HEK293 (cell line): ENCODE measurements at regions not wholly inside any gene's neighbourhood (a gene's known extent, or its start where the extent isn't known, plus 50 kb on each side); places are given as distances from the start of the nearest gene placed in this dataset.

Experiments
- CTCF ChIA-PET: fragments of 350-600 bp; formaldehyde crosslinking; extraction: SDS; loops from one replicate; lab custom pipeline; 2021; ENCODE audit warnings: antibody characterized with exemption; lab: Yijun Ruan, JAX
- POLR2A ChIA-PET: fragments of 300-600 bp; formaldehyde crosslinking; extraction: SDS; loops from one replicate; lab custom pipeline; 2020; ENCODE audit warnings: antibody characterized with exemption, inconsistent platforms; lab: Yijun Ruan, JAX
- H3K27ac ChIP-seq: fragments of 200-500 bp; sonication (Bioruptor generic); 2 replicates; pipeline ENCODE4 v1.5.1; 2014; ENCODE audit warnings: low read depth, low read length, control low read depth, inconsistent platforms; ENCODE audit errors: extremely low read depth
- H3K36me3 ChIP-seq, 2 experiments: fragments of 200-500 bp in 1 of 2; sonication (Bioruptor generic) in 1 of 2; 1 replicate in 1 of 2; 2 replicates in 1 of 2; pipeline ENCODE4 v1.5.1; 2014 to 2017; ENCODE audit warnings: inconsistent platforms in 2 of 2, low read length in 2 of 2; ENCODE audit not compliant: control insufficient read depth in 2 of 2, insufficient read depth in 1 of 2
- H3K4me1 ChIP-seq: fragments of 200-500 bp; sonication (Bioruptor generic); 2 replicates; pipeline ENCODE4 v1.5.1; 2014; ENCODE audit warnings: mild to moderate bottlenecking, low read length, inconsistent platforms; ENCODE audit not compliant: control insufficient read depth, insufficient read depth
- H3K4me3 ChIP-seq: 2 replicates; pipeline ENCODE4 v1.5.1; 2011; ENCODE audit warnings: low read depth, mild to moderate bottlenecking, control low read depth, low read length, moderate library complexity
- H3K9me3 ChIP-seq: fragments of 200-500 bp; sonication (Bioruptor generic); 2 replicates; pipeline ENCODE4 v1.5.1; 2014; ENCODE audit warnings: low read depth, low read length, inconsistent platforms; ENCODE audit not compliant: control insufficient read depth, insufficient read depth
- HIC1 ChIP-seq: fragments of 450-650 bp; formaldehyde crosslinking; IDR thresholded peaks from 2 replicates; pipeline ENCODE4 v1.5.1; 2016; ENCODE audit warnings: missing biosample characterization, missing genetic modification characterization
- SETDB1 ChIP-seq: IDR thresholded peaks from one replicate; pipeline ENCODE4 v1.6.1; 2017; ENCODE audit warnings: mild to moderate bottlenecking, low read length, moderate library complexity, mixed read lengths; ENCODE audit not compliant: insufficient read length
- TRIM28 ChIP-seq: IDR thresholded peaks from 2 replicates; pipeline ENCODE4 v1.6.1; 2011; ENCODE audit warnings: low read length, control low read depth, borderline replicate concordance
- ZBTB48 ChIP-seq: fragments of 450-650 bp; formaldehyde crosslinking; IDR thresholded peaks from 2 replicates; pipeline ENCODE4 v1.5.1; 2016; ENCODE audit warnings: missing biosample characterization, missing genetic modification characterization
- ZNF174 ChIP-seq: fragments of 450-650 bp; formaldehyde crosslinking; IDR thresholded peaks from 2 replicates; pipeline ENCODE4 v1.5.0; 2017; ENCODE audit warnings: missing biosample characterization, mild to moderate bottlenecking, missing genetic modification characterization
- ZNF2 ChIP-seq: fragments of 450-650 bp; formaldehyde crosslinking; IDR thresholded peaks from 2 replicates; pipeline ENCODE4 v1.5.1; 2016; ENCODE audit warnings: missing biosample characterization, missing genetic modification characterization
- ZNF24 ChIP-seq: fragments of 450-650 bp; formaldehyde crosslinking; IDR thresholded peaks from 2 replicates; pipeline ENCODE4 v1.5.1; 2016; ENCODE audit warnings: missing biosample characterization, missing genetic modification characterization
- ZNF513 ChIP-seq: fragments of 450-650 bp; IDR thresholded peaks from 2 replicates; pipeline ENCODE4 v1.5.1; 2018; ENCODE audit warnings: missing biosample characterization, missing genetic modification characterization
- ZNF518A ChIP-seq: fragments of 450-650 bp; formaldehyde crosslinking; conservative IDR thresholded peaks from 2 replicates; pipeline ENCODE4 v1.5.1; 2016; ENCODE audit warnings: low read depth, missing biosample characterization, missing genetic modification characterization
- ZNF658 ChIP-seq: fragments of 450-650 bp; formaldehyde crosslinking; IDR thresholded peaks from 2 replicates; pipeline ENCODE4; 2016; ENCODE audit warnings: missing biosample characterization, missing genetic modification characterization
- ZNF704 ChIP-seq: fragments of 450-650 bp; formaldehyde crosslinking; IDR thresholded peaks from 2 replicates; pipeline ENCODE4 v1.5.1; 2016; ENCODE audit warnings: missing biosample characterization, missing genetic modification characterization
- ZNF843 ChIP-seq: fragments of 450-650 bp; formaldehyde crosslinking; IDR thresholded peaks from 2 replicates; pipeline ENCODE4 v1.5.1; 2016; ENCODE audit warnings: missing biosample characterization, missing genetic modification characterization
- ZSCAN5A ChIP-seq: fragments of 450-650 bp; formaldehyde crosslinking; IDR thresholded peaks from 2 replicates; pipeline ENCODE4 v1.5.1; 2016; ENCODE audit warnings: missing biosample characterization, missing genetic modification characterization

- no peak for TF ChIP-seq ZSCAN5A (tag by site-specific recombination)
Measured at GRCh38 chr5:20113931-20114330, 125.9 kb upstream of the CDH18 start (continued).

GRCh38 chr5:20113031-20113715 lies 125.2 kb upstream of the CDH18 start:
- H3K27ac ChIP-seq: no peak overlapping the region
- ChIA-PET CTCF (no interaction called here), POLR2A (no interaction called here)
- H3K4me3 ChIP-seq: no peak overlapping the region
- no peak for TF ChIP-seq SETDB1
- TF ChIP-seq TRIM28: no peak
- TF ChIP-seq ZNF843: no peak
- no peak for TF ChIP-seq ZNF513 (tag by site-specific recombination)
- TF ChIP-seq HIC1 (tag by site-specific recombination): no peak
- TF ChIP-seq ZNF658: no peak
- H3K36me3 ChIP-seq: no peaks in the 10 kb centered on the region
- no peaks in the 10 kb centered on the region for H3K9me3 ChIP-seq
- H3K4me1 ChIP-seq: no peaks in the 10 kb centered on the region

- TF ChIP-seq ZNF518A: no peak
- no peak for TF ChIP-seq ZNF2
- TF ChIP-seq ZNF174 (tag by site-specific recombination): no peak
- TF ChIP-seq ZNF704 (tag by site-specific recombination): no peak
- no peak for TF ChIP-seq ZNF24 (tag by site-specific recombination)
- TF ChIP-seq ZBTB48 (tag by site-specific recombination): no peak
- no peak overlapping the region for H3K4me3 ChIP-seq
- ChIA-PET POLR2A (no interaction called here), CTCF (no interaction called here)
- no peaks in the 10 kb centered on the region for H3K36me3 ChIP-seq
- H3K9me3 ChIP-seq: no peaks in the 10 kb centered on the region
- H3K27ac ChIP-seq: no peak overlapping the region
- no peaks in the 10 kb centered on the region for H3K4me1 ChIP-seq
Measured at GRCh38 chr5:20109326-20109725, 121.3 kb upstream of the CDH18 start.
